HEK293 (cell line): ENCODE measurements at regions not wholly inside any gene's neighbourhood (a gene's known extent, or its start where the extent isn't known, plus 50 kb on each side); places are given as distances from the start of the nearest gene placed in this dataset.

Source experiments
- CTCF ChIA-PET: fragments of 350-600 bp; formaldehyde crosslinking; extraction: SDS; loops from one replicate; lab custom pipeline; 2021; ENCODE audit warnings: antibody characterized with exemption; lab: Yijun Ruan, JAX
- POLR2A ChIA-PET: fragments of 300-600 bp; formaldehyde crosslinking; extraction: SDS; loops from one replicate; lab custom pipeline; 2020; ENCODE audit warnings: antibody characterized with exemption, inconsistent platforms; lab: Yijun Ruan, JAX
- H3K27ac ChIP-seq: fragments of 200-500 bp; sonication (Bioruptor generic); 2 replicates; pipeline ENCODE4 v1.5.1; 2014; ENCODE audit warnings: low read depth, low read length, control low read depth, inconsistent platforms; ENCODE audit errors: extremely low read depth
- H3K36me3 ChIP-seq, 2 experiments: fragments of 200-500 bp in 1 of 2; sonication (Bioruptor generic) in 1 of 2; 1 replicate in 1 of 2; 2 replicates in 1 of 2; pipeline ENCODE4 v1.5.1; 2014 to 2017; ENCODE audit warnings: inconsistent platforms in 2 of 2, low read length in 2 of 2; ENCODE audit not compliant: control insufficient read depth in 2 of 2, insufficient read depth in 1 of 2
- H3K4me1 ChIP-seq: fragments of 200-500 bp; sonication (Bioruptor generic); 2 replicates; pipeline ENCODE4 v1.5.1; 2014; ENCODE audit warnings: mild to moderate bottlenecking, low read length, inconsistent platforms; ENCODE audit not compliant: control insufficient read depth, insufficient read depth
- H3K4me3 ChIP-seq: 2 replicates; pipeline ENCODE4 v1.5.1; 2011; ENCODE audit warnings: low read depth, mild to moderate bottlenecking, control low read depth, low read length, moderate library complexity
- H3K9me3 ChIP-seq: fragments of 200-500 bp; sonication (Bioruptor generic); 2 replicates; pipeline ENCODE4 v1.5.1; 2014; ENCODE audit warnings: low read depth, low read length, inconsistent platforms; ENCODE audit not compliant: control insufficient read depth, insufficient read depth
- GLI2 ChIP-seq: fragments of 450-650 bp; formaldehyde crosslinking; IDR thresholded peaks from 2 replicates; pipeline ENCODE4; 2017; ENCODE audit warnings: missing biosample characterization, missing genetic modification characterization, low read depth, borderline replicate concordance
- GLI4 ChIP-seq: fragments of 450-650 bp; formaldehyde crosslinking; IDR thresholded peaks from 2 replicates; pipeline ENCODE4 v1.5.1; 2016; ENCODE audit warnings: missing biosample characterization, missing genetic modification characterization
- KLF1 ChIP-seq: fragments of 450-650 bp; formaldehyde crosslinking; IDR thresholded peaks from 2 replicates; pipeline ENCODE4 v1.5.1; 2016; ENCODE audit warnings: missing biosample characterization, missing genetic modification characterization
- KLF10 ChIP-seq: fragments of 450-650 bp; IDR thresholded peaks from 2 replicates; pipeline ENCODE4 v1.5.1; 2018; ENCODE audit warnings: missing biosample characterization, mild to moderate bottlenecking, missing genetic modification characterization
- KLF7 ChIP-seq: fragments of 450-650 bp; formaldehyde crosslinking; IDR thresholded peaks from 2 replicates; pipeline ENCODE4 v1.5.1; 2016; ENCODE audit warnings: missing biosample characterization, missing genetic modification characterization, borderline replicate concordance
- MEIS1 ChIP-seq: sonication (generic); formaldehyde crosslinking; IDR thresholded peaks from 2 replicates; pipeline ENCODE4 v1.8.1; 2022; ENCODE audit warnings: missing genetic modification reagents, mild to moderate bottlenecking, borderline replicate concordance
- OSR2 ChIP-seq: fragments of 450-650 bp; formaldehyde crosslinking; IDR thresholded peaks from 2 replicates; pipeline ENCODE4 v1.5.1; 2016; ENCODE audit warnings: missing biosample characterization, missing genetic modification characterization
- YY1 ChIP-seq: fragments of 450-650 bp; formaldehyde crosslinking; IDR thresholded peaks from 2 replicates; pipeline ENCODE4 v1.5.1; 2018; ENCODE audit warnings: missing biosample characterization, missing genetic modification characterization
- ZNF10 ChIP-seq: fragments of 450-650 bp; formaldehyde crosslinking; IDR thresholded peaks from 2 replicates; pipeline ENCODE4 v1.5.1; 2017; ENCODE audit warnings: missing biosample characterization, missing genetic modification characterization
- ZNF112 ChIP-seq: fragments of 450-650 bp; formaldehyde crosslinking; IDR thresholded peaks from 2 replicates; pipeline ENCODE4 v1.5.0; 2017; ENCODE audit warnings: missing biosample characterization, missing genetic modification characterization
- ZNF221 ChIP-seq: fragments of 450-650 bp; formaldehyde crosslinking; IDR thresholded peaks from 2 replicates; pipeline ENCODE4 v1.5.1; 2017; ENCODE audit warnings: missing biosample characterization, missing genetic modification characterization, borderline replicate concordance
- ZNF24 ChIP-seq: fragments of 450-650 bp; formaldehyde crosslinking; IDR thresholded peaks from 2 replicates; pipeline ENCODE4 v1.5.1; 2016; ENCODE audit warnings: missing biosample characterization, missing genetic modification characterization
- ZNF311 ChIP-seq: fragments of 450-650 bp; formaldehyde crosslinking; IDR thresholded peaks from 2 replicates; pipeline ENCODE4 v1.5.1; 2017; ENCODE audit warnings: missing biosample characterization, missing genetic modification characterization, borderline replicate concordance
- ZNF416 ChIP-seq: fragments of 450-650 bp; formaldehyde crosslinking; IDR thresholded peaks from 2 replicates; pipeline ENCODE4 v1.5.1; 2016; ENCODE audit warnings: missing biosample characterization, missing genetic modification characterization
- ZNF423 ChIP-seq: fragments of 450-650 bp; formaldehyde crosslinking; IDR thresholded peaks from 2 replicates; pipeline ENCODE4 v1.5.1; 2016; ENCODE audit warnings: missing biosample characterization, missing genetic modification characterization
- ZNF433 ChIP-seq: fragments of 450-650 bp; formaldehyde crosslinking; IDR thresholded peaks from 2 replicates; pipeline ENCODE4 v1.5.1; 2016; ENCODE audit warnings: missing biosample characterization, missing genetic modification characterization, low read depth
- ZNF473 ChIP-seq: fragments of 450-650 bp; formaldehyde crosslinking; IDR thresholded peaks from 2 replicates; pipeline ENCODE4 v1.5.1; 2017; ENCODE audit warnings: missing biosample characterization, missing genetic modification characterization
- ZNF530 ChIP-seq: fragments of 450-650 bp; formaldehyde crosslinking; IDR thresholded peaks from 2 replicates; pipeline ENCODE4 v1.5.1; 2016; ENCODE audit warnings: low read depth, missing biosample characterization, missing genetic modification characterization
- ZNF549 ChIP-seq: fragments of 450-650 bp; IDR thresholded peaks from 2 replicates; pipeline ENCODE4 v1.5.1; 2018; ENCODE audit warnings: missing biosample characterization, missing genetic modification characterization, mild to moderate bottlenecking, inconsistent platforms, moderate library complexity
- ZNF596 ChIP-seq: fragments of 450-650 bp; IDR thresholded peaks from 2 replicates; pipeline ENCODE4 v1.5.0; 2018; ENCODE audit warnings: missing biosample characterization, mild to moderate bottlenecking, missing genetic modification characterization, moderate library complexity
- ZNF621 ChIP-seq: fragments of 450-650 bp; formaldehyde crosslinking; IDR thresholded peaks from 2 replicates; pipeline ENCODE4 v1.5.1; 2017; ENCODE audit warnings: missing biosample characterization, missing genetic modification characterization
- ZNF623 ChIP-seq: fragments of 450-650 bp; formaldehyde crosslinking; IDR thresholded peaks from 2 replicates; pipeline ENCODE4 v1.5.1; 2016; ENCODE audit warnings: missing biosample characterization, missing genetic modification characterization
- ZNF843 ChIP-seq: fragments of 450-650 bp; formaldehyde crosslinking; IDR thresholded peaks from 2 replicates; pipeline ENCODE4 v1.5.1; 2016; ENCODE audit warnings: missing biosample characterization, missing genetic modification characterization
- ZSCAN4 ChIP-seq: fragments of 450-650 bp; formaldehyde crosslinking; IDR thresholded peaks from 2 replicates; pipeline ENCODE4 v1.5.1; 2017; ENCODE audit warnings: missing biosample characterization, missing genetic modification characterization
- TF ChIP-seq, protein P1 (sequence below): fragments of 450-650 bp; formaldehyde crosslinking; IDR thresholded peaks from 2 replicates; pipeline ENCODE4 v1.5.1; 2016; ENCODE audit warnings: missing biosample characterization, missing genetic modification characterization
- TF ChIP-seq, protein P2 (sequence below): fragments of 450-650 bp; IDR thresholded peaks from 2 replicates; pipeline ENCODE4 v1.5.1; 2018; ENCODE audit warnings: missing biosample characterization, missing genetic modification characterization
- TF ChIP-seq, protein P3 (sequence below): fragments of 450-650 bp; formaldehyde crosslinking; IDR thresholded peaks from 2 replicates; pipeline ENCODE4; 2016; ENCODE audit warnings: missing biosample characterization, missing genetic modification characterization
- TF ChIP-seq, protein P4 (sequence below): fragments of 450-650 bp; formaldehyde crosslinking; IDR thresholded peaks from 2 replicates; pipeline ENCODE4 v1.5.1; 2016; ENCODE audit warnings: missing biosample characterization, missing genetic modification characterization, borderline replicate concordance

DNA sequence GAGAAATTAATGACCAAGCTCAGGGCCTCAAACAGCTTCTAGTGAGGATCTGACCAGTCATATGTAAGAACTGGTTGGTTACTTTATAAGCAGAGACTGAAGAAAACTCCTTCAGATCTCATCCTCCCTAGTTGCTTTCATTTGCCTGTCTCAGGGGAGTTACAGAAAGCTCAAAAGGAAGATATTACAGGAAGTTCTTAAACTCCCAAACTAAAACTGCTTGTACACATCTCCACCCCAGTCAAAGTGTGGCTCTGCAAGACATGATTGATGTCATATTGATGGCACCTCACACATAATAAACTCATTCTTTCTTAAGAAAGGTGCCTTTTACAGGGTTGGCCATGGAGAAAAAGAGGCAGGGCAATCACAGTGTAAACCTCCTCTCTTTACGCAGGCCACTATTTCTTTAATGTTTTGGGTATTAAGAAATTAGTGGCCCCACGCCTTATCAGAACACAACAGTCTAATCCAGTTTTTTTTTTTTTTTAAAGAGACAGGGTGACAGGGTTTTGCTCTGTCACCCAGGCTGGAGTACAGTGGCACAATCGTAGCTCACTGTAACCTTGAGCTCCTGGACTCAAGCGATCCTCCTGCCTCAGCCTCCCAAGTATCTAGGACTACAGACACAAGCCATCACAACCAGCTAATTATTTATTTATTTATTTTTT, 62.6 kb upstream of the STK17B start:
- Histone ChIP-seq H3K36me3 (no peaks in the 10 kb centered on the region), H3K9me3 (no peaks in the 10 kb centered on the region), H3K4me3 (no peak overlapping the region), H3K4me1 (no peaks in the 10 kb centered on the region), H3K27ac (no peak overlapping the region)
- ChIA-PET POLR2A (interaction anchor here (0.6 to 0.7 kb wide), 2 partner anchors 42 to 63 kb away, joined by 3 to 4 read pairs; partner anchors contain the start of gene STK17B), CTCF (interaction anchor here (0.6 kb wide), 1 partner anchor 108 kb away, joined by 3 read pairs; no protein-coding TSS in a partner anchor)
- TF ChIP-seq OSR2 (tag by site-specific recombination) (no peak), GLI2 (tag by site-specific recombination) (no peak), ZNF423 (no peak), ZNF549 (tag by site-specific recombination) (no peak), ZNF112 (no peak), ZSCAN4 (tag by site-specific recombination) (no peak), MEIS1 (CRISPR knock-in tag) (no peak), ZNF621 (tag by site-specific recombination) (no peak), ZNF416 (no peak), ZNF530 (tag by site-specific recombination) (no peak), ZNF221 (tag by site-specific recombination) (no peak), ZNF473 (tag by site-specific recombination) (no peak), ZNF24 (tag by site-specific recombination) (no peak), KLF10 (tag by site-specific recombination) (no peak), ZNF10 (tag by site-specific recombination) (no peak), GLI4 (tag by site-specific recombination) (no peak)
- TF ChIP-seq, protein P1, sequence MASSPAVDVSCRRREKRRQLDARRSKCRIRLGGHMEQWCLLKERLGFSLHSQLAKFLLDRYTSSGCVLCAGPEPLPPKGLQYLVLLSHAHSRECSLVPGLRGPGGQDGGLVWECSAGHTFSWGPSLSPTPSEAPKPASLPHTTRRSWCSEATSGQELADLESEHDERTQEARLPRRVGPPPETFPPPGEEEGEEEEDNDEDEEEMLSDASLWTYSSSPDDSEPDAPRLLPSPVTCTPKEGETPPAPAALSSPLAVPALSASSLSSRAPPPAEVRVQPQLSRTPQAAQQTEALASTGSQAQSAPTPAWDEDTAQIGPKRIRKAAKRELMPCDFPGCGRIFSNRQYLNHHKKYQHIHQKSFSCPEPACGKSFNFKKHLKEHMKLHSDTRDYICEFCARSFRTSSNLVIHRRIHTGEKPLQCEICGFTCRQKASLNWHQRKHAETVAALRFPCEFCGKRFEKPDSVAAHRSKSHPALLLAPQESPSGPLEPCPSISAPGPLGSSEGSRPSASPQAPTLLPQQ, result no peak
- TF ChIP-seq, protein P2, sequence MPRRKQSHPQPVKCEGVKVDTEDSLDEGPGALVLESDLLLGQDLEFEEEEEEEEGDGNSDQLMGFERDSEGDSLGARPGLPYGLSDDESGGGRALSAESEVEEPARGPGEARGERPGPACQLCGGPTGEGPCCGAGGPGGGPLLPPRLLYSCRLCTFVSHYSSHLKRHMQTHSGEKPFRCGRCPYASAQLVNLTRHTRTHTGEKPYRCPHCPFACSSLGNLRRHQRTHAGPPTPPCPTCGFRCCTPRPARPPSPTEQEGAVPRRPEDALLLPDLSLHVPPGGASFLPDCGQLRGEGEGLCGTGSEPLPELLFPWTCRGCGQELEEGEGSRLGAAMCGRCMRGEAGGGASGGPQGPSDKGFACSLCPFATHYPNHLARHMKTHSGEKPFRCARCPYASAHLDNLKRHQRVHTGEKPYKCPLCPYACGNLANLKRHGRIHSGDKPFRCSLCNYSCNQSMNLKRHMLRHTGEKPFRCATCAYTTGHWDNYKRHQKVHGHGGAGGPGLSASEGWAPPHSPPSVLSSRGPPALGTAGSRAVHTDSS (tag by site-specific recombination), result no peak

GRCh38 chr2:196234672-196235071, 63.3 kb upstream of the STK17B start:
- H3K4me3 ChIP-seq, result no peak overlapping the region
- ChIA-PET CTCF (interaction anchor here (0.6 to 0.7 kb wide), 2 partner anchors 116 to 360 kb away, joined by 3 read pairs; no protein-coding TSS in a partner anchor), POLR2A (interaction anchor here (0.7 kb wide), 1 partner anchor 63 kb away, joined by 4 read pairs; the partner anchor contains the start of gene STK17B)
- no peaks in the 10 kb centered on the region for H3K9me3 ChIP-seq
- H3K4me1 ChIP-seq, result no peaks in the 10 kb centered on the region
- no peaks in the 10 kb centered on the region for H3K36me3 ChIP-seq
- H3K27ac ChIP-seq, result no peak overlapping the region
- TF ChIP-seq ZNF433 (tag by site-specific recombination), result no peak
- no peak for TF ChIP-seq ZNF596 (tag by site-specific recombination)
- no peak for TF ChIP-seq KLF7 (tag by site-specific recombination)
- TF ChIP-seq KLF1, result no peak
- TF ChIP-seq, protein P3, sequence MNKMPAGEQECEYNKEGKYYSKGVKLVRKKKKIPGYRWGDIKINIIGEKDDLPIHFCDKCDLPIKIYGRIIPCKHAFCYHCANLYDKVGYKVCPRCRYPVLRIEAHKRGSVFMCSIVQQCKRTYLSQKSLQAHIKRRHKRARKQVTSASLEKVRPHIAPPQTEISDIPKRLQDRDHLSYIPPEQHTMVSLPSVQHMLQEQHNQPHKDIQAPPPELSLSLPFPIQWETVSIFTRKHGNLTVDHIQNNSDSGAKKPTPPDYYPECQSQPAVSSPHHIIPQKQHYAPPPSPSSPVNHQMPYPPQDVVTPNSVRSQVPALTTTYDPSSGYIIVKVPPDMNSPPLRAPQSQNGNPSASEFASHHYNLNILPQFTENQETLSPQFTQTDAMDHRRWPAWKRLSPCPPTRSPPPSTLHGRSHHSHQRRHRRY (tag by site-specific recombination), result no peak
- TF ChIP-seq ZNF623 (tag by site-specific recombination), result no peak
- no peak for TF ChIP-seq ZNF311 (tag by site-specific recombination)
- no peak for TF ChIP-seq YY1 (tag by site-specific recombination)
- TF ChIP-seq, protein P4, sequence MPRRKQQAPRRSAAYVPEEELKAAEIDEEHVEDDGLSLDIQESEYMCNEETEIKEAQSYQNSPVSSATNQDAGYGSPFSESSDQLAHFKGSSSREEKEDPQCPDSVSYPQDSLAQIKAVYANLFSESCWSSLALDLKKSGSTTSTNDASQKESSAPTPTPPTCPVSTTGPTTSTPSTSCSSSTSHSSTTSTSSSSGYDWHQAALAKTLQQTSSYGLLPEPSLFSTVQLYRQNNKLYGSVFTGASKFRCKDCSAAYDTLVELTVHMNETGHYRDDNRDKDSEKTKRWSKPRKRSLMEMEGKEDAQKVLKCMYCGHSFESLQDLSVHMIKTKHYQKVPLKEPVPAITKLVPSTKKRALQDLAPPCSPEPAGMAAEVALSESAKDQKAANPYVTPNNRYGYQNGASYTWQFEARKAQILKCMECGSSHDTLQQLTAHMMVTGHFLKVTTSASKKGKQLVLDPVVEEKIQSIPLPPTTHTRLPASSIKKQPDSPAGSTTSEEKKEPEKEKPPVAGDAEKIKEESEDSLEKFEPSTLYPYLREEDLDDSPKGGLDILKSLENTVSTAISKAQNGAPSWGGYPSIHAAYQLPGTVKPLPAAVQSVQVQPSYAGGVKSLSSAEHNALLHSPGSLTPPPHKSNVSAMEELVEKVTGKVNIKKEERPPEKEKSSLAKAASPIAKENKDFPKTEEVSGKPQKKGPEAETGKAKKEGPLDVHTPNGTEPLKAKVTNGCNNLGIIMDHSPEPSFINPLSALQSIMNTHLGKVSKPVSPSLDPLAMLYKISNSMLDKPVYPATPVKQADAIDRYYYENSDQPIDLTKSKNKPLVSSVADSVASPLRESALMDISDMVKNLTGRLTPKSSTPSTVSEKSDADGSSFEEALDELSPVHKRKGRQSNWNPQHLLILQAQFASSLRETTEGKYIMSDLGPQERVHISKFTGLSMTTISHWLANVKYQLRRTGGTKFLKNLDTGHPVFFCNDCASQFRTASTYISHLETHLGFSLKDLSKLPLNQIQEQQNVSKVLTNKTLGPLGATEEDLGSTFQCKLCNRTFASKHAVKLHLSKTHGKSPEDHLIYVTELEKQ (tag by site-specific recombination), result no peak
- no peak for TF ChIP-seq ZNF843
